Hepatocyte (in vitro differentiated cells): ENCODE measurements at regions not wholly inside any gene's neighbourhood (a gene's known extent, or its start where the extent isn't known, plus 50 kb on each side); places are given as distances from the start of the nearest gene placed in this dataset.
"Not testable (repeated sequence)": the region's sequence is repeated elsewhere in the genome, so short reads cannot be mapped to it uniquely, and the experiment has no call there.

Experiments used
- DNase-seq: peaks from one replicate; pipeline ENCODE4 v3.0.0-alpha.2; 2016; ENCODE audit warnings: low spot score
- H2AFZ ChIP-seq: fragments of 200-600 bp; sonication (generic); 2 replicates; pipeline ENCODE4 v1.6.0; 2016; ENCODE audit warnings: antibody characterized with exemption, mild to moderate bottlenecking
- H3K27ac ChIP-seq: fragments of 200-600 bp; sonication (generic); 2 replicates; pipeline ENCODE4 v1.5.1; 2016; ENCODE audit warnings: mild to moderate bottlenecking
- H3K27me3 ChIP-seq: fragments of 200-600 bp; sonication (generic); 2 replicates; pipeline ENCODE4 v1.6.1; 2016
- H3K36me3 ChIP-seq: fragments of 200-600 bp; sonication (generic); replicated peaks from 2 replicates; pipeline ENCODE4 v1.5.1; 2016; ENCODE audit warnings: low read depth; ENCODE audit not compliant: insufficient read depth
- H3K4me1 ChIP-seq: fragments of 200-600 bp; sonication (generic); 2 replicates; pipeline ENCODE4 v1.5.1; 2016; ENCODE audit warnings: mild to moderate bottlenecking, moderate library complexity; ENCODE audit not compliant: insufficient read depth
- H3K4me2 ChIP-seq: fragments of 200-600 bp; sonication (generic); 2 replicates; pipeline ENCODE4 v1.6.0; 2016
- H3K4me3 ChIP-seq: fragments of 200-600 bp; sonication (generic); 2 replicates; pipeline ENCODE4 v1.5.1; 2016; ENCODE audit warnings: mild to moderate bottlenecking
- H3K79me2 ChIP-seq: fragments of 200-600 bp; sonication (generic); 2 replicates; pipeline ENCODE4 v1.6.0; 2017; ENCODE audit warnings: mild to moderate bottlenecking
- H3K9me2 ChIP-seq: fragments of 200-600 bp; sonication (generic); replicated peaks from 2 replicates; pipeline ENCODE4 v1.6.0; 2017; ENCODE audit warnings: mild to moderate bottlenecking; ENCODE audit not compliant: insufficient read depth
- H3K9me3 ChIP-seq: fragments of 200-600 bp; sonication (generic); 2 replicates; pipeline ENCODE4 v1.5.1; 2016; ENCODE audit warnings: low read depth, mild to moderate bottlenecking
- H4K20me1 ChIP-seq: fragments of 200-600 bp; sonication (generic); 2 replicates; pipeline ENCODE4 v1.6.0; 2016; ENCODE audit warnings: mild to moderate bottlenecking; ENCODE audit not compliant: insufficient read depth, poor library complexity, severe bottlenecking
- EZH2 ChIP-seq: fragments of 200-600 bp; sonication (generic); IDR thresholded peaks from 2 replicates; pipeline ENCODE4 v1.6.1; 2016; ENCODE audit warnings: antibody characterized with exemption, mild to moderate bottlenecking, borderline replicate concordance
- EZH2phosphoT487 ChIP-seq: fragments of 200-600 bp; sonication (generic); IDR thresholded peaks from one replicate; pipeline ENCODE4 v1.6.1; 2018; ENCODE audit warnings: antibody characterized with exemption, mild to moderate bottlenecking, low read depth, moderate library complexity; ENCODE audit not compliant: unreplicated experiment, severe bottlenecking
- WGBS: methylation state at CpG from one replicate; pipeline ENCODE4 v1.1.6; 2016; ENCODE audit warnings: low lambda C conversion rate; ENCODE audit errors: missing lambda C conversion rate; 5-methylcytosine and 5-hydroxymethylcytosine counted together
- TF ChIP-seq, protein P1 (sequence below): fragments of 200-600 bp; sonication (generic); IDR thresholded peaks from 2 replicates; pipeline ENCODE4 v1.5.1; 2016; ENCODE audit warnings: antibody characterized with exemption, mild to moderate bottlenecking; ENCODE audit not compliant: poor library complexity

DNA sequence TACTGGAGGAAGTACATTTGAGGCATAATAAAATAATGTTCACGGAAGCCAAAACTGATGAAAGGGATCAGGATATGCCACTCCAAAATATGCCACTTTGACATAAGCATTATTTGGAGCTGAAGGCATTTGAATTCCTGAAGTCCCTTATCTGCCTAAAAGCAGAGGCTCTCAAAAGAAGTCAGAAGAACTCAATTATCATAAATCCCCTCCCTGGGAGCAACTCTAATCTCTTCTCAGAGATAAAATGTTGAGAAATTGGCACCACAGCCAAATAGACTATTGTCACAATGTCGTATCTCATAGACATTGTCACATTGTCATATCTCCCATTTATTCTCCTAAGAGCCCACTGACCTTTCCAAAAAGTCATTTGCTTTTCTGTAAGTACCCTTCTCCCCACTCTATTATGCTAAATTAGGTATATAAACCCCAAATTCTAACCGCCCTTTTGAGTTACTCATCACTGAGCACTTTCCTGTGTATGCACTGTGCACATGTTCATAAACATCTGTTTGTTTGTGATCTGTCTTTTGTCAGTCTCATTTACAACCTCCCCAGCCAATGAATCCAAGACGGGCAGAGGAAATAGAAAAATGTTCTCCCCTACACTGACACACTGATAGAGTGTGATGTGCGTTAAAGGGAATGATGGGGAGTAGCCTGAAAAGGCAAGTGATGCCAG is 78.5 kb upstream of the NAF1 start:
- WGBS: 41% methylated on average over 5 of the region's 5 CpGs

GRCh38 chr4:163243297-163243981 is 76.7 kb upstream of the NAF1 start:
- Histone ChIP-seq H3K4me2 (no peak overlapping the region), H3K4me1 (no peaks in the 10 kb centered on the region), H3K4me3 (no peak overlapping the region), H3K27me3 (no peaks in the 10 kb centered on the region), H3K27ac (no peak overlapping the region), H3K36me3 (no peaks in the 10 kb centered on the region), H4K20me1 (no peaks in the 10 kb centered on the region), H3K9me2 (no peaks in the 10 kb centered on the region), H3K9me3 (no peaks in the 10 kb centered on the region), H3K79me2 (no peaks in the 10 kb centered on the region), H2AFZ (no peak overlapping the region)
- TF ChIP-seq, protein P1, sequence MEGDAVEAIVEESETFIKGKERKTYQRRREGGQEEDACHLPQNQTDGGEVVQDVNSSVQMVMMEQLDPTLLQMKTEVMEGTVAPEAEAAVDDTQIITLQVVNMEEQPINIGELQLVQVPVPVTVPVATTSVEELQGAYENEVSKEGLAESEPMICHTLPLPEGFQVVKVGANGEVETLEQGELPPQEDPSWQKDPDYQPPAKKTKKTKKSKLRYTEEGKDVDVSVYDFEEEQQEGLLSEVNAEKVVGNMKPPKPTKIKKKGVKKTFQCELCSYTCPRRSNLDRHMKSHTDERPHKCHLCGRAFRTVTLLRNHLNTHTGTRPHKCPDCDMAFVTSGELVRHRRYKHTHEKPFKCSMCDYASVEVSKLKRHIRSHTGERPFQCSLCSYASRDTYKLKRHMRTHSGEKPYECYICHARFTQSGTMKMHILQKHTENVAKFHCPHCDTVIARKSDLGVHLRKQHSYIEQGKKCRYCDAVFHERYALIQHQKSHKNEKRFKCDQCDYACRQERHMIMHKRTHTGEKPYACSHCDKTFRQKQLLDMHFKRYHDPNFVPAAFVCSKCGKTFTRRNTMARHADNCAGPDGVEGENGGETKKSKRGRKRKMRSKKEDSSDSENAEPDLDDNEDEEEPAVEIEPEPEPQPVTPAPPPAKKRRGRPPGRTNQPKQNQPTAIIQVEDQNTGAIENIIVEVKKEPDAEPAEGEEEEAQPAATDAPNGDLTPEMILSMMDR: no peak
- TF ChIP-seq EZH2phosphoT487: no peak
- no peak for TF ChIP-seq EZH2
- WGBS: 64% methylated on average over 2 of the region's 2 CpGs
- no peak for DNase-seq

More for the DNA sequence above, 78.5 kb upstream of the NAF1 start:
- no peaks in the 10 kb centered on the region for H4K20me1 ChIP-seq
- H3K4me1 ChIP-seq: no peaks in the 10 kb centered on the region
- H2AFZ ChIP-seq: no peak overlapping the region
- no peak overlapping the region for H3K4me3 ChIP-seq
- DNase-seq: no peak
- H3K4me2 ChIP-seq: no peak overlapping the region
- H3K9me2 ChIP-seq: no peaks in the 10 kb centered on the region
- H3K9me3 ChIP-seq: no peaks in the 10 kb centered on the region
- H3K36me3 ChIP-seq: no peaks in the 10 kb centered on the region
- H3K79me2 ChIP-seq: no peaks in the 10 kb centered on the region
- no peaks in the 10 kb centered on the region for H3K27me3 ChIP-seq
- TF ChIP-seq EZH2 (no peak), EZH2phosphoT487 (no peak)
- TF ChIP-seq, protein P1: no peak
- H3K27ac ChIP-seq: no peak overlapping the region

DNA sequence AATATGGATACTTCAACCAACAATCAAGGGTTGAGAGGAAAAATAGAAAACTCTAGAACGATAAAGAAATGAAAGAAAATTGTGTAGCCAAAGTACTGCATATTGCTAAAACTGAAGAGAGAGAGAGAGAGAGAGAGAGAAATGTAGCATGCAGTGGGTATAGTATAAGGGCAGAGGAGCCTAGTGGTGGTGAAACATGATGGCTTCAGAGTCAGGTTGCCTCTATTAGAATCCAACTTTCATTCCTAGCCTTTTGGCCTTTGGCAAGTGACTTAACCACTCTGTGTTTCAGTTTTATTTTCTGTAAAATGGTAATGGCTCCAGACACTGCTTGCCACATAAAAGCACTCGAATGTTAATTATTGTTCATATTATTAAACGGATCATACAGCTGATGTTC is 71.2 kb upstream of the NAF1 start:
- 86% methylated on average over 3 of the region's 3 CpGs for WGBS
- H3K36me3 ChIP-seq: no peaks in the 10 kb centered on the region
- no peak for DNase-seq
- no peak overlapping the region for H3K4me3 ChIP-seq
- H2AFZ ChIP-seq: no peak overlapping the region
- H4K20me1 ChIP-seq: no peaks in the 10 kb centered on the region
- H3K4me1 ChIP-seq: no peaks in the 10 kb centered on the region
- no peaks in the 10 kb centered on the region for H3K9me3 ChIP-seq
- no peak for TF ChIP-seq EZH2phosphoT487
- no peak for TF ChIP-seq EZH2
- TF ChIP-seq, protein P1: no peak
- H3K4me2 ChIP-seq: no peak overlapping the region
- H3K9me2 ChIP-seq: no peaks in the 10 kb centered on the region
- H3K79me2 ChIP-seq: no peaks in the 10 kb centered on the region
- no peaks in the 10 kb centered on the region for H3K27me3 ChIP-seq
- H3K27ac ChIP-seq: no peak overlapping the region

GRCh38 chr4:163236389-163236788 is 69.7 kb upstream of the NAF1 start:
- H3K4me3 ChIP-seq, H3K27me3 ChIP-seq, H3K9me3 ChIP-seq, H3K27ac ChIP-seq, DNase-seq, H3K4me1 ChIP-seq, H3K79me2 ChIP-seq, H2AFZ ChIP-seq, H3K9me2 ChIP-seq, H3K4me2 ChIP-seq, H3K36me3 ChIP-seq, H4K20me1 ChIP-seq: not testable (repeated sequence)
- WGBS: 81% methylated on average over 2 of the region's 2 CpGs
